Endodermal cell (in vitro differentiated cells): ENCODE measurements at regions not wholly inside any gene's neighbourhood (a gene's known extent, or its start where the extent isn't known, plus 50 kb on each side); places are given as distances from the start of the nearest gene placed in this dataset.
"Not testable (repeated sequence)": the region's sequence is repeated elsewhere in the genome, so short reads cannot be mapped to it uniquely, and the experiment has no call there.

Experiments
- DNase-seq: peaks from one replicate; pipeline ENCODE4 v3.0.0-alpha.2; 2017
- H3K27ac ChIP-seq: 2 replicates; pipeline ENCODE4 v1.5.1; 2013; ENCODE audit warnings: mild to moderate bottlenecking, low read depth, low read length, moderate library complexity
- H3K27me3 ChIP-seq: 2 replicates; pipeline ENCODE4 v1.6.1; 2013; ENCODE audit warnings: mild to moderate bottlenecking, low read length, moderate library complexity; ENCODE audit not compliant: insufficient read depth, control insufficient read depth, poor library complexity, severe bottlenecking
- H3K36me3 ChIP-seq: 2 replicates; pipeline ENCODE4 v1.7.0; 2013; ENCODE audit warnings: mild to moderate bottlenecking, low read length, moderate library complexity; ENCODE audit not compliant: control insufficient read depth, insufficient read depth
- H3K4me1 ChIP-seq: one replicate; pipeline ENCODE4 v1.7.0; 2013; ENCODE audit warnings: low read length; ENCODE audit not compliant: control insufficient read depth, insufficient read depth
- H3K4me3 ChIP-seq: 2 replicates; pipeline ENCODE4 v1.5.1; 2013; ENCODE audit warnings: mild to moderate bottlenecking, low read length, moderate library complexity
- H3K9ac ChIP-seq: 2 replicates; pipeline ENCODE4 v1.6.1; 2013; ENCODE audit warnings: mild to moderate bottlenecking, low read length, moderate library complexity; ENCODE audit not compliant: poor library complexity, severe bottlenecking; ENCODE audit errors: extremely low read depth
- H3K9me3 ChIP-seq: 2 replicates; pipeline ENCODE4 v1.6.1; 2013; ENCODE audit warnings: mild to moderate bottlenecking, low read length, moderate library complexity; ENCODE audit not compliant: control insufficient read depth
- H3K27ac Mint-ChIP-seq: 2 replicates; pipeline ENCODE4 v1.8.0; 2020; ENCODE audit warnings: mixed read lengths
- H3K27me3 Mint-ChIP-seq: 2 replicates; pipeline ENCODE4 v1.8.0; 2021; ENCODE audit warnings: mild to moderate bottlenecking, mixed read lengths; ENCODE audit not compliant: insufficient read depth
- H3K36me3 Mint-ChIP-seq: 2 replicates; pipeline ENCODE4 v1.8.0; 2020; ENCODE audit warnings: low read depth, mixed read lengths
- H3K4me1 Mint-ChIP-seq: 2 replicates; pipeline ENCODE4 v1.8.0; 2020; ENCODE audit warnings: mixed read lengths
- H3K4me3 Mint-ChIP-seq: 2 replicates; pipeline ENCODE4 v1.8.0; 2020; ENCODE audit warnings: mild to moderate bottlenecking, moderate library complexity, mixed read lengths
- H3K9me3 Mint-ChIP-seq: 2 replicates; pipeline ENCODE4 v1.8.0; 2020; ENCODE audit warnings: mild to moderate bottlenecking, mixed read lengths
- WGBS, 2 experiments: methylation state at CpG; one replicate each; pipeline versions ENCODE4 v1.1.5 to v1.1.7; 2013; ENCODE audit warnings: missing lambda C conversion rate in 2 of 2, mixed read lengths in 1 of 2; ENCODE audit not compliant: insufficient coverage in 1 of 2, insufficient read length in 1 of 2; 5-methylcytosine and 5-hydroxymethylcytosine counted together
- TF ChIP-seq, protein P1 (sequence below): fragments of 200-600 bp; sonication (generic); conservative IDR thresholded peaks from 2 replicates; pipeline ENCODE4 v1.5.0; 2021; ENCODE audit warnings: antibody characterized with exemption, mild to moderate bottlenecking

- H3K36me3 ChIP-seq, H3K27me3 Mint-ChIP-seq, H3K9me3 Mint-ChIP-seq, H3K27ac ChIP-seq, H3K9me3 ChIP-seq, H3K27ac Mint-ChIP-seq, H3K9ac ChIP-seq, H3K4me1 ChIP-seq, H3K36me3 Mint-ChIP-seq, H3K27me3 ChIP-seq, H3K4me1 Mint-ChIP-seq, H3K4me3 ChIP-seq, H3K4me3 Mint-ChIP-seq: not testable (repeated sequence)
- 94% methylated on average over 3 of the region's 3 CpGs for WGBS, 2 experiments
- TF ChIP-seq, protein P1, sequence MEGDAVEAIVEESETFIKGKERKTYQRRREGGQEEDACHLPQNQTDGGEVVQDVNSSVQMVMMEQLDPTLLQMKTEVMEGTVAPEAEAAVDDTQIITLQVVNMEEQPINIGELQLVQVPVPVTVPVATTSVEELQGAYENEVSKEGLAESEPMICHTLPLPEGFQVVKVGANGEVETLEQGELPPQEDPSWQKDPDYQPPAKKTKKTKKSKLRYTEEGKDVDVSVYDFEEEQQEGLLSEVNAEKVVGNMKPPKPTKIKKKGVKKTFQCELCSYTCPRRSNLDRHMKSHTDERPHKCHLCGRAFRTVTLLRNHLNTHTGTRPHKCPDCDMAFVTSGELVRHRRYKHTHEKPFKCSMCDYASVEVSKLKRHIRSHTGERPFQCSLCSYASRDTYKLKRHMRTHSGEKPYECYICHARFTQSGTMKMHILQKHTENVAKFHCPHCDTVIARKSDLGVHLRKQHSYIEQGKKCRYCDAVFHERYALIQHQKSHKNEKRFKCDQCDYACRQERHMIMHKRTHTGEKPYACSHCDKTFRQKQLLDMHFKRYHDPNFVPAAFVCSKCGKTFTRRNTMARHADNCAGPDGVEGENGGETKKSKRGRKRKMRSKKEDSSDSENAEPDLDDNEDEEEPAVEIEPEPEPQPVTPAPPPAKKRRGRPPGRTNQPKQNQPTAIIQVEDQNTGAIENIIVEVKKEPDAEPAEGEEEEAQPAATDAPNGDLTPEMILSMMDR = peak; percentile 29
- DNase-seq = peak; percentile 64
Observed at GRCh38 chr6:128703794-128704193, 179.1 kb upstream of the LAMA2 start.

- Mint-ChIP-seq H3K27ac (no peak overlapping the region), H3K9me3 (no peaks in the 10 kb centered on the region), H3K36me3 (no peaks in the 10 kb centered on the region), H3K27me3 (no peaks in the 10 kb centered on the region), H3K4me3 (no peak overlapping the region), H3K4me1 (peaks cover 6% of the 10 kb centered on the region)
- Histone ChIP-seq H3K4me3 (no peak overlapping the region), H3K4me1 (peaks cover 4% of the 10 kb centered on the region), H3K36me3 (no peaks in the 10 kb centered on the region), H3K9me3 (no peaks in the 10 kb centered on the region), H3K9ac (no peak overlapping the region), H3K27ac (no peak overlapping the region), H3K27me3 (no peaks in the 10 kb centered on the region)
- TF ChIP-seq, protein P1 = no peak
- no peak for DNase-seq
- WGBS, 2 experiments = 86 to 90% methylated on average over 2 to 6 of the region's 6 CpGs
Observed at GRCh38 chr6:128696691-128697689, 176.6 kb upstream of the PTPRK start.

- Histone ChIP-seq H3K9ac (no peak overlapping the region), H3K4me1 (peaks cover 4% of the 10 kb centered on the region), H3K27ac (no peak overlapping the region), H3K9me3 (no peaks in the 10 kb centered on the region), H3K36me3 (no peaks in the 10 kb centered on the region), H3K4me3 (no peak overlapping the region), H3K27me3 (no peaks in the 10 kb centered on the region)
- Mint-ChIP-seq H3K27me3 (no peaks in the 10 kb centered on the region), H3K27ac (no peak overlapping the region), H3K36me3 (no peaks in the 10 kb centered on the region), H3K4me1 (peaks cover 6% of the 10 kb centered on the region), H3K4me3 (no peak overlapping the region), H3K9me3 (no peaks in the 10 kb centered on the region)
- WGBS, 2 experiments = 83 to 88% methylated on average over 1 of the region's 1 CpG
- TF ChIP-seq, protein P1 = no peak
- DNase-seq = no peak
Observed at GRCh38 chr6:128694303-128695009, 174.1 kb upstream of the PTPRK start.
